HG02870 (cell line): ENCODE measurements at regions not wholly inside any gene's neighbourhood (a gene's known extent, or its start where the extent isn't known, plus 50 kb on each side); places are given as distances from the start of the nearest gene placed in this dataset.
A peak's percentile ranks its signal among the peaks of the same experiment; 100 is the strongest.

Experiments
- ATAC-seq: cut with Tn5 transposase; IDR thresholded peaks from one replicate; pipeline ENCODE4 v1.9.1; 2021; ENCODE audit warnings: mild to moderate bottlenecking, moderate library complexity; ENCODE audit not compliant: unreplicated experiment

- ATAC-seq: no peak
These were observed 608.7 kb upstream of the FAM174A start for GRCh38 chr5:99926463-99926862.

DNA sequence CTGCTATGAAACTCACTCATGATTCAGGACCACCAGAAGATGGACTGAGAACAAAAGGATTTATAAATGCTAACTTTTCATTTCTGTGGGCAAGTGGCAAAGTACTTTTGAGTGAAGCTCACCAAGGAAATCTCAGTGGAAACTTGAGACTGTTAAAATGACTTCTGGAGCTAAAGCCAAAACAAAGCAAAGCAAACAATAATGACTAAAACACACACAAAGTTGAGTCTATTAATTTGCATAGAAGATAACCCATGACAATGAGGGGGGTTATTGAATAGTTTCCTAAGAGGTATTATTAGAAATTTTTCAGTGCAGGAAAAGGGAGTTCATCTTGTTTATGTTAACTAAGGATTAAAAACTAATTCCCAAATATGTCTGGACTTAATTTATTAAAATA lies 612.8 kb upstream of the FAM174A start:
- no peak for ATAC-seq

- no peak for ATAC-seq
These were observed 623.2 kb upstream of the FAM174A start for GRCh38 chr5:99911971-99912370.

- no peak for ATAC-seq
These were observed 628.4 kb upstream of the FAM174A start for GRCh38 chr5:99906776-99907175.

DNA sequence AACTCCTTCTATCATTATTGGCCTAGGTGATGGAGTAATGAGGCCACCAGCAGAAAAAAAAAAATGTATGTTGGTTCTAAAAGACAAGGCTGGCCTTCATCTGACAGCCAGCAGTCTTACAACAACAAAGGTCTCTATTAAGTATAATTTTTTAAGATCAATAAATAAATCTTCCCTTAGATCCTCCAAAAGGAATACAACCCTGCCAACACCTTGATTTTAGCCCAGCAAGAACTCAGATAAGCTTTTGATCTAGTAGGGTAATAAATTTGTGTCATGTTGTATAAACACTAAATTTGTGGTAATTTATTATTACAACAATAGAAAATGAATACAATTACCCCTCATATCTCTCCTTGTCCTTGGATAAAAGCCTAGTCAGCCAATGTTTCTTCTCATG lies 633.2 kb upstream of the FAM174A start:
- ATAC-seq: no peak

DNA sequence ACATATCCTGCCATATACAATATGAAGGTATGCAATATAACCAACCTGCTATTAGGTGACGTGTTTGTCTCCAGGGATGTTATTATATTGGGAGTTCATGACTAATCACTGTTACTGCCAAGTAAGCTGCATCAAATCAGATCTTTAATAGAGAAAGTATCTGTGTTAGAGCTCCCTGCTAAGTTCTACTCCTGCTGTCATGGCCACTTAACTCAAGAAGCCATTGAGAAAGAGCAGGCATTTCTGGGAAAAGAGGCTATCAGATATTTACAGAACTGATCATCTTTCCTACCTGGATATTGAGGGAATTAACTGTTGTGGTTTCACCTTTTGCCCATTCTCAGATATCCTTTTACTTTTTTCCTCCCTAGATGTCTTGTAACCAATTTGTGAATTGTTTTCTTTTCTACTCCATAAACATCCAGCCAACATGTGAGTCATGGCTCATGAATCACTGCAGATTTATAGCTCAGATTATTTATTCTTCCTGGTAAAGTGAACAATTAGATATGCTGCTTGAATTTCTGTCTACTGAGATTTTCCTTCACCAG lies 634.8 kb upstream of the FAM174A start:
- ATAC-seq: no peak

GRCh38 chr5:99879791-99880511 lies 655.2 kb upstream of the FAM174A start:
- ATAC-seq: no peak

DNA sequence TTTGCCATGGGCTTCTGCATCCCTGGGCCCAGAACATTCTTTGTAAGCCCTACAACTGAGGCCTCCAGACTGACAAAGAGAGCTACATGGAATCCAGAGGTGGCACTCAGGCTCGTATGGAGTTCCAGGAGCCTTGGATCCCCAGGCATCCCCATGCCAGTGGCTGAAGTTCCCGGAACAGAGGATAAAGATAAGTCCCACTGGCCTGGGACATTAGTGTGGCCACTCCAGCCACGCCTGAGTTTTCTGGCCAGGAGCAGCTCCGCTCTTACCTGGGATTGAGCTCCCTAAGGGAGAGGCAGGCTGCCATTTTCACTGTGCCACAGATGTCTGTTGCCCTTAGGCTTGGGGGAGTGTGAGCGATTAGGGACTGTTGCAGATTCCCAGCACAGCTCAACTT lies 656.3 kb upstream of the FAM174A start:
- no peak for ATAC-seq

DNA sequence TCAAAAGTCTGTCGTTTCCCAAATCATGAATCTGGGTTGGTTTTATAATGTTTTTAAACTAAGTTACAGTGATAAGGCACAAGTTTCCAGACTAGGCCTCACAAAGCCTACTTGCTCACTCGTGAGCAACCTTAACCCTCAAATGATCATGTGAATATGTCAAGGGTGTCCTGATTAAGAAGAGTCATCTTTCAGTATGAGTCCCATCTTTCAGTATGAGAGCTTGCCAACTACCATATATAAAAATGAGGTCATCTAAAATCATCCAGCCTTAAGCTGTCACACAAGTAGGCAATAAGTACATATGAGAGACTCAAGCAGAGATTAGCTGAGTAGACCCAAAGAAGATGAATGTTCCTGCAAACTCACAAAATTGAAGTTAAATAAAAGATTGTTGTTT lies 668.4 kb upstream of the FAM174A start:
- ATAC-seq: peak; percentile 90

DNA sequence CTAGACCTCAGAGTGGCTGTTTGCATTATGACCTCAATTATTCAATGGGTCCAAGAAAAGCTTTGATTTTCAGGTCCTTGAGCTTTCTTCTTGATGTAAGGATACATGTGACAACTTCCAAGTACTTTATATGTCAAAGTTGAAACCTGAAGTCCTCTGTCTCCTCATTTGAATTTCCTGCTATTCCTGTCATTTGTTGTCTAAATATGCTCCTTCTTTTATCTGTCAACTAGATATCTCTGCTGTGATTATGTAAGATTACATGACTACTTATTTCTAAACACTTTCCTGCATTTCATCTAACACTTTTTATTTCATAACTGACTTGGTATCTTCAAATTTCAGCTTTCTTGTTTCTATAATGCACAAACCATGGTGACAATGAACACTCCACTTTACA lies 670.0 kb upstream of the FAM174A start:
- no peak for ATAC-seq

DNA sequence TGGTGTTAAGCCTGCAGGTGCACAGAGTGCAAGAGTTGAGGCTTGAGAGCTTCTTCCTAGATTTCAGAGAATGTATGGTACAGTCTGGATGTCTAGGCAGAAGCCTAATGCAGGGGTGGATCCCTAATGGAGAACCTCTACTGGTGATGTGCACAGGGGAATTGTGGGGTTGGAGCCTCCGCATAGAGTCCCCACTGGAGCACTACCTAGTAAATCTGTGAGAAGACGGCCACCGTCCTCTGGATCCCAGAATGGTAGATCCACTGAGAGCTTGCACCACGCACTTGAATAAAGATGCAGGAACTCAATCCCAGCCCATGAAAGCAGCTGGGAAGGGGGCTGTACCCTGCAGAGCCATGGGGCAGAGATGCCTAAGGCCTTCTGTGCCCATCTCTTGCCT lies 699.4 kb upstream of the FAM174A start:
- no peak for ATAC-seq

DNA sequence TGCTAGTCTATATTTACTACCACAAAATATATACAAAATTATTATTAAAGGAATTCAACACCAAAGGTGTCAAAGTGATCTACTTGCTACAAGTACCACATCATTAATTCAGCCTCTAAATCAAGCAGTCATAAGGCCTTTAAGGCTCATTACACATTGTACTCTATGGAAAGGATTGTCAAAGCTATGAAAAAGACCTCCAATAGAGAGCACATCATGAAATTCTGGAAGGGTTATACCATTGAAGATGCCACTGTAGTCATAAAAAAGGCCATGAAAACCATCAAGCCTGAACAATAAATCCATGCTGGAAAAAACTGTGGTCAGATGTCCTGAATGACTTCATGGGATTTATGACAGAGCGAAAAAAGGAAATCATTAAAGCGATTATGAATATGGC lies 708.0 kb upstream of the FAM174A start:
- ATAC-seq: no peak

- ATAC-seq: no peak
These were observed 717.4 kb upstream of the FAM174A start for GRCh38 chr5:99817796-99818195.

DNA sequence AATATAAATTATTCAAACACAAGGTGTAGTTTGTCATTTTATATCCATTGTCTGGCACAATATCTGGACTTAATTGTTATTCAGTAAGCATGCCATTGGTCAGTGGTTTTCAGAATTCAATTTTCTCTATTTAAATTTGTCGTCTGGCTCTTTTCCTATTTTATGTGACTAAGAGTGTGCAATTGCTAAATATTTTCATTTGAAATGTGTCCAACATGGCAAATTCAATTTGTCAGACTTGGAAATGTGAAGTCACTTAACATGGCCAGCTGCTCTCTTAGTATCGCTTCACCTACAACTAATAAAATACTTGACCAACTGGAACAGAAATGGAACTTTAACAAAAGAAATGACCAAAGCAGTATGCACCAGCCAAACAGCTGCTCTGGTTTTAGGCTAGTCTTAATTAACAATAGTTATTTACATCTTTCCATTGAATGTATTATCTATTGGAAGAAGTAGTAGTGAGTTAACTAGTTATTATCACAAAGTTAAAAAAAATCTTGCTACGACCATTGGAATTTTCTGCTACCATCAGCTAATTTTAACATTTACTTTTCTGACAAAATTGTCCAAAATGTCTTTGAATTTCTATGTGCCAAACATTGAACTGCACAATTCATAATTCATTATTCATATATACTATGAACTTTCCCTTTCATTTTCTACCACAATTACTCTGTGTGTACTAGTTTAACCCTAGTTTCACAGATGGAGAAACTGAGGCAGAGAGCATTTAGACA lies 720.7 kb upstream of the FAM174A start:
- no peak for ATAC-seq

DNA sequence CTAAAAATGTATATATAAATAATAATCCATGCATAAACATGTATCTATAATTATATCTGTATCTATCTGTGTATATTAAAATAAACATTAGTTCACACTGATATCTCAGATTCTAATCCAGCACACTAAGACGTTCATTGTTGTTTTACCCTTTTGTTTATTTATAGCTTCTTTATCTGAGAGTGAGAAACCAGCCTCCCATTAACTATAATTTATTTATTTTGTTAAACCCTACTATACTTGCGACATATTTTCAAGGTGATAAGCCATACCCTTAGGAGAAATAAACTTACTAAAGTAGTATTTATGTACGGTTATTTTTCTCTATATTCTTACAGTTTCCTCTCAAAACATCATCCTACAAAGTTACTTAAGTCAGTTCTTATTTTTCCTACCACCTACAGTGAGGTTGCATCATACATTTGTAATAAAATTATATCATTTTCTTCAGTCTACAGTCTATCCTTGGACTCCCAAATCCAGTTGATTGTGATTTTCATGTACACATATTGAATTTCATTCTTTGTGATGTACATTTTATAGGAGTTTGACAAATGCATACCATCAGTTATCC lies 726.4 kb upstream of the FAM174A start:
- ATAC-seq: no peak

- ATAC-seq: no peak
These were observed 727.8 kb upstream of the FAM174A start for GRCh38 chr5:99807346-99807745.

GRCh38 chr5:99795031-99795430 lies 740.1 kb upstream of the FAM174A start:
- no peak for ATAC-seq

DNA sequence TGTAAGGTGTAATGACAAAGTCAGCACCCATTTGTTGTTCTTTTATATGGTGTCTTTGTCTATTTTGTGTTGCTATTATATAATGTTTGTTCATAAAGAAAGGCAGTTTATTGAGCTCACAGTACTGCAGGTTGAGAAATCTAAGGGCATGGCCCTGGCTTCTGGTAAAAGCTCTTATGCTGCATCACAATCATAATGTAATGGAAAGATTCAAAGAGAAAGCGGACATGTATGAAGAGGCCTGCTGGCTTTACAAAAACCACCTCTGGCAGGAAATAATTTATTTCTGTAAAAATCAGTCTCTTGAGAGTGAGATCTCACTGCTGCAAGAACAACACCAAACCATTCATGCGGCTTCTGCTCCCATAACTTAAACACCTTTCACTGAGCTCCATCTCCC lies 746.7 kb upstream of the FAM174A start:
- ATAC-seq: no peak

GRCh38 chr5:99775189-99775588 lies 760.0 kb upstream of the FAM174A start:
- no peak for ATAC-seq

DNA sequence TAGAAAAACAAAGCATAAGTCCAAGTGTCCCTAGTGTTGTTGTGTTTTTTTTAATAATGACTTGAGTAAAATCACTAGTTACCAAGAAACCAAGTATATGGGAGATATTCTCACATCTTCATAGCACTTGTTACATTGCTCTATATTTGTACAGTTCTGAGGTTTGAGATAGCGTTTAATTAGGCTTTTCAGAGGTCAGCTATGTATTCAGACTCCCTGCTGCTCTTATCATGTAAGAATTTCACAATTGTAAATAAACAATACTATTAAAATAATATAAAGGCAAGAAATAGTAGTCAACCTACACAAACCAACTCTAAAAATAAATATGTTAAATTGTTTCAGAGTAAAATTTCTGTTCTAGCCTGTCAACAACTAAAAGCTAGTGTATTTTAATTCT lies 761.9 kb upstream of the FAM174A start:
- ATAC-seq: no peak

- ATAC-seq: no peak
These were observed 763.9 kb upstream of the FAM174A start for GRCh38 chr5:99771296-99771695.

DNA sequence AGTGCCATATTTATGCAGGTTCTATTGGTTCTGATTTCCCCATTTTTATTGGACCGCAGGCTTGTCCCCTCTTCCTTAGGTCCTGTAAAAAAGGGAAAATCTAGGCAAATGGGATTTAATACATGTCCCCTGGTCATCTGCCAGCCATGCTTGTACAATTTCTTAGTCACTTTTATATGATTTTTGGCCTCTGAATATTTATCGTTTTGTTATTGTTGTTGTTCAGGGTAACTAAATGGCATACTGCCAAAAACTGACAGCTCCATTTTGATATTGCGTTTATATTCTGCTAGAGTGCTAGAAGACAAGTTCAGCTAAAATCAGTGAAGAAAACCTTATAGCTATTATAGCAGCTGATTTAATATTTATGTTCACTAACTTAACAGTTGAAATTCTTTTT lies 770.2 kb upstream of the FAM174A start:
- no peak for ATAC-seq
